NCI-H2107 treated with DMSO at 0.1 percent for 48 hours (cell line): ENCODE measurements at regions not wholly inside any gene's neighbourhood (a gene's known extent, or its start where the extent isn't known, plus 50 kb on each side); places are given as distances from the start of the nearest gene placed in this dataset.
"Not testable (repeated sequence)": the region's sequence is repeated elsewhere in the genome, so short reads cannot be mapped to it uniquely, and the experiment has no call there.

ENCODE experiments used
- DNase-seq: peaks from one replicate; lab custom pipeline; 2025; ENCODE audit not compliant: unreplicated experiment; lab: John Stamatoyannopoulos, UW

DNA sequence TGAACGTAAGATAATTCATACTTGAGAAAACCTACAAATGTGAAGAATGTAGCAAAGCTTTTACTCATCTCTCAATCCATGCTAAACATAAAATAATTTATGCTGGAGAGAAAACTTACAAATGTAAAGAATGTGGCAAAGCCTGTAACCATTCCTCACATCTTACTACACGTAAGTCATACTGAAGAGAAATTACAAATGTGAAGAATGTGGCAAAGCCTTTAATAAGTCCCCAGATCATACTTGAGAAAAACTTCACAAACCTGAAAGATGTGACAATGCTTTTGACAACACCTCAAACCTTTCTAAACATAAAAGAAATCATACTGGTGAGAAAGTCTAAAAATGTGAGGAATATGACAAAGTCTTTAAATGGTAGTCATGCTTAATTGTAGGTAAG, 89.4 kb downstream of the ZNF675 start:
- no peak for DNase-seq

- no peak for DNase-seq
Observed at GRCh38 chr19:23596872-23597271, 90.1 kb downstream of the ZNF675 start.

- DNase-seq: not testable (repeated sequence)
Observed at GRCh38 chr19:23594311-23594710, 92.7 kb downstream of the ZNF675 start.

GRCh38 chr19:23587546-23587945, 99.5 kb downstream of the ZNF675 start:
- DNase-seq: no peak

DNA sequence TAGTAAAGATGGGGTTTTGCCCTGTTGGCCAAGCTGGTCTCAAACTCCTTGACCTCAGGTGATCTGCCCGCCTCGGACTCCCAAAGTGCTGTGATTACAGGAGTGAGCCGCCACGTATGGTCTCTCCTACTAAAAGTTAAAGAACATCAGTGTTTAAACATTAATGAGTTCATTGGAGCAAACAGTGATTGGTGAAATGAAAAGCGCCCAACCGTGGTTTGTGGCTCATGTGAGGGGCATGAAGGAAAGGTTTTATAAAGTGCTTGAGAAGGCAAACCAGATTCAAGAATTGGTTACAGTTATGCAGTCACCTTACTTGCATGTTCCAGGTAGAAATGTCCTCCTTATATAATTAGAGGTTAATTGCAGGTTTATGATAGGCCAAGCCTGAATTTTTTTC, 109.5 kb downstream of the ZNF675 start:
- DNase-seq: no peak

DNA sequence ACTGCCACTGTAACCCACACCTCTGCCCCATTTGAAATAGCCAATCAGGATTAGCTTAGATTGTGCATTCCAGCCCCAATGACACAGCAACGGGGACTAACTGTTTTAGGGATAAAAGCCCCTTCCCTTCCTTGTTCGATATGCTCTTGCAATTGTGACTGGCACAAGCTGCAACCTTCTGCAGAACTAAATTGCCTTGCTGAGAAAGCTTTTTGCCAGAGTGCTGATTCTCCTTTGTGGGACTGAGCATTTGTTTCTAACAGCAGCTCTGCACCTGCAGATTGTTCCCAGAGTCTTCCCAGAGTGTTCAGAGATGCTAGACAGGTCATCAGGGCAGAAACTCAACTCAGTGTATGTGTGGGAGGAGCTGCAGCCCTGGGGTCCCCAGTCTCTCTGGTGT, 115.8 kb downstream of the ZNF675 start:
- DNase-seq: no peak

DNA sequence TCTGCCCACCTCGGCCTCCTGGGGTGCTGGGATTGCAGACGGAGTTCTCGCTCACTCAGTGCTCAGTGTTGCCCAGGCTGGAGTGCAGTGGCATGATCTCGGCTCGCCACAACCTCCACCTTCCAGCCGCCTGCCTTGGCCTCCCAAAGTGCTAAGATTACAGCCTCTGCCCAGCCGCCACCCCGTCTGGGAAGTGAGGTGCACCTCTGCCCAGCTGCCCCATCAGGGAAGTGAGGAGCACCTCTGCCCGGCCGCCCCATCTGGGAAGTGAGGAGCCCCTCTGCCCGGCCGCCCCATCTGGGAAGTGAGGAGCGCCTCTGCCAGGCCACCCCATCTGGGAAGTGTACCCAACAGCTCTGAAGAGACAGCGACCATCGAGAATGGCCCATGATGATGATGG, 118.9 kb downstream of the ZNF675 start:
- DNase-seq: not testable (repeated sequence)

- no peak for DNase-seq
Observed at GRCh38 chr19:23565256-23565655, 121.8 kb downstream of the ZNF675 start.

DNA sequence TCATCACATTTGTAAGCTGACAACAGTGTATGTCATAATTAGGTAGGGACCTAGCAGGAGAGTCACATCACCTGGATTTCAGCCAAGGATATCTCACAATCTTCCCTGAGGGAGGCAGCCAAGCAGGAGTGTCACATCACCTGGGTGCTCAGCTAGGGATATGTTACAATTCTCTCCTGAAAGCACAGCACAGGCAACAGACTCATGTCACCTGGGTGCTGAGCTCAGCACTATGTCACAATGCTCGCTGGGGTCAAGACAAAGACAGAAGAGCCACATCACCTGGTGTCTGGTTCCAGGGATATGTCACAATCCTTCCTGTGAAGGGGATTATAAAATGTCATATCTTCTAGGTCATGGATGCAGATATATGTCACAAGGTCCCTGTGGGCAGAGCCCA, 123.7 kb downstream of the ZNF675 start:
- DNase-seq: no peak

DNA sequence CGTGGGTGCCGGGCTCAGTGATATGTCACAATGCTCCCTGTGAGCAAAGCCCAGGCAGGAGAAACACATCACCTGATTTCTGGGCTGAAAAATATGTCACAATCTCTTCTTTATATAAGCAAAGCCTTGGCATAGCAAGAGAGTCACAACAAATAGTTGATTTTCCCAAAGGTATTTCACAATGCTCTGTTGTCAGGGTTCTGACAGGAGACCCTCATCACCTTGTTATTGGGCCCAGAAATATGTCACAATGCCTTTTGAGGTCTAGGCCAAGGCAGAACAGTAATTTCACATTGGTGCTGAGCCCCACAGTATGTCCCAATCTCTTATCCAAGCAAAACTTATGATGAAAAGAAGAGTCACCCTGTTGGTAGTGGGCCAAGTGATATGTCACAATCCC, 125.7 kb downstream of the ZNF675 start:
- DNase-seq: no peak

DNA sequence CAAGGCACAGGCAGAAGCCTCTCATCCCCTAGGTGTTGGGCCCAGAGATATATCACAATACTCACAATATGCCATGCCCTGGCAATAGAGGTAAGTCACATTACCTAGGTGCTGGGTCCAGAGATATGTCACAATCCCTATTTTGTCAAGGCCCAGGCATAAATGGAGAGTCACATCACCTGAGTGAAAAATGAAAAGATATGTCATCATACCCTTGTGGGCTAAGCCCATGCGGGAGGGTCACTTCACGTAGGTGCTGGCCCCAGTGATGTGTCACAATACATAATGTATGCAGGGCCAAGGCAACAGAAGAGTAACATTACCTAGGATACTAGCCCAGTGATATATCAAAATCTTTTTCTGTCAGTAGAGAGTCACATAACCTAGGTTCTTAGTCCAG, 127.0 kb downstream of the ZNF675 start:
- DNase-seq: no peak

DNA sequence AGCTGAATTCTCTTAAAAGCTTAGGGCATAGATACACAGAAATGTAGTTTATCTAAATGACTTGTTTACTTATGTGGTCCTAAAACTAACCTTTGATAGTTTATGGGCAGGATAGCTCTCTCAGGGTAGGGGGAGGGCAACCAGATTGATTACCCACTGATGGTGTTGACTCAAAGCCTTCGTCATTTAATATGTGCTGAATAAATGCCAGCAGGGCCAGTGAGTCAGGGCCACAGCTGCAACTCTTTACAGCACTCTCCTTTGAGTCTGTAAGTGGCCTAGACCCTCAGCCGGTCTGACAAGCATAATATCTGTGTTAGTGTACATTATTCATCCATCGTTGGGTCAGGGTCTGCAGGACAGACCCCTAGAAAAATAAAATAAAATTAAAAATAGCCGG, 128.5 kb downstream of the ZNF675 start:
- no peak for DNase-seq

DNA sequence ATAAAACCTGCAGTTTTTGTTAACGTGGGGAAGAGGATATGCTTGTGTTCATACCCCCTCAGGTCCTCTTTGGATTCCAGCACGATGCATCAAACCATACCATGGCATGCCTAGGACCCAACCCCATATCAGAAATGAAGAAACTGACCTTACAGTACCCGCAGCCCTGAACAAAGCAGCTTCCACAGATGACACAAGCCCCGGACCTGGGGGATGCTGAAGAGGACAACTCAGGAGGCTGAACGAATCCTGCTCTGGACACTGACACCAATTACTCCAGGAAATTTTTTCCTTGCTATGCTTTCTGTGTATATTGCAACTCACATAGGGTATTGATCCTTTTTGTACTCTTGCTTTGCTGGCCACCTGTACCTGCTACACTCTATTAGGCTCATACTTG, 129.6 kb downstream of the ZNF675 start:
- DNase-seq: no peak

DNA sequence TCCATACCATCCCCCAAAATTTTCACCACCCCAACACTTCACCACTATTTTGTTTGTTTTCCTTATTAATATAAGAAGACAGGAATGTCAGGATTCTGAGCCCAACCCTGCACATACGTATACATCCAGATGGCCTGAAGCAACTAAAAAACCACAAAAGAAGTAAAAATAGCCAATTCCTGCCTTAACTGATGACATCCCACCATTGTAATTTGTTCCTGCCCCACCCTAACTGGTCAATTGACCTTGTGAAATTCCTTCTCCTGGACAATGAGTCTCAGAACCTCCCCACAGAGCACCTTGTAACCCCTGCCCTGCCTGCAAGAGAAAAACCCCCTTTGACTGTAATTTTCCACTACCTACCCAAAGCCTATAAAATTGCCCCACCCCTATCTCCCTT, 132.5 kb downstream of the ZNF675 start:
- no peak for DNase-seq

- not testable (repeated sequence) for DNase-seq
Observed at GRCh38 chr19:23550102-23550501, 136.9 kb downstream of the ZNF675 start.

DNA sequence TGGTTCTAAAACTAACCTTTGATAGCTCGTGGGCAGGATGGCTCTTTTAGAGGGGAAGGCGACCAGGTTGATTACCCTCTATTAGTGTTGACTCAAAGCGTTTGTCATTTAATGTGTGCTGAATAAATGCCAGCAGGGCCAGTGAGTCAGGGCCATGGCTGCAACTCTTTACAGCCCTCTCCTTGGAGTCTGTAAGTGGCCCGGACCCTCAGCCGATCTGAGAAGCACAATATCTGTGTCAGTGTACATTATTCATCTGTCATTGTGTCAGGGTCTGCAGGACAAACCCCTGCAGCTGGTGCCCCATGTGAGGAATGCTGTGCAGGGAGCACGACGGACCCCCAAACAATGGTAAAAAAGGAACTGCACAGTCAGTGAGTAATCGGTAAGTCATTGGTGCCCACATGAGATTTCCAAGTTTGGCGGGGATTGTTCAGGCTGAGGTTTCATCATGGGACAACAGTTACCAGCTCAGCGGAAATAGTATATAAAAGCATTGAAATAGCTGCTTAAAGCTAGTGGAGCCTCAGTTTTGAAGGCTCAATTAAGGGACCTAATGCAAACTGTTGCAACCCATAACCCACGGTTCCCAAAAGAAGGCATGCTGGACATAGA, 139.1 kb downstream of the ZNF675 start:
- DNase-seq: no peak

GRCh38 chr19:23547156-23547555, 139.9 kb downstream of the ZNF675 start:
- no peak for DNase-seq

DNA sequence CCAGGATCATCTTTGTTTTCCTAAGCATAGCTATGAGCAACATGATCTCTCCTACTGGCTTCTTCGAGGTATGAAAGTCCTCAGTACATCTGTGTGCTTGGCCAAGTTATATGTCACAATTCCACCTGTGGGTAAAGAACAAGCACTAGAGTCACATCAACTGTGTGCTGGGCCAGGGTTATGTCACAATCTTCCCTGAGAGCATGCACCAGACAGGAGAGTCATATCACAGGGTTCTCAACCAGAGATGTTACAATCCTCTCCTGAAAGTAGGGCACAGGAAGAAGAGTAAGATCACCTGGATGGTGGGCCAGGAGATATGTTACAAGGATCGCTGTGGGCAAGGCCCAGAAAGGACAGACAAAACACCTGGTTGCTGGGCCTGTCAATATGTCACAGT, 143.7 kb downstream of the ZNF675 start:
- no peak for DNase-seq

- DNase-seq: no peak
Observed at GRCh38 chr19:23542562-23542961, 144.4 kb downstream of the ZNF675 start.

- no peak for DNase-seq
Observed at GRCh38 chr19:23541991-23542390, 145.0 kb downstream of the ZNF675 start.

DNA sequence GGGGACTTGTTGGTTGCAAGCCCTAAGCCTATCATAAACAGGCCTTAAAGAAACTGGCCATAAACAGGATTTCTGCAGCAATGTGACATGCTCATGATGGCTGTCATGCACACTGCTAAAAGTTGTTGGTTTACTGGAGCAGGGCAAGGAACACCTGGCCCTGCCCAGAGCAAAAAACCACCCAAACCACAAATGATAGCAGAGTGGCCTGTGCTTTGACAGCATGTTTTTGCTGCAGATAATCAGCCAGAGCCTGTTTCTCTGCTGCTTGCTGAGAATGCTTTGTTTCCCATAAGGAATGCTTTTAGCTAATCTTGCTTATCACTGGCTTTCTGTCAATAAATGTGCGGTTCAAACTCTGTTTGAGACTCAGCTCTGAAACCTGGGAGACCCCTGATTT, 144.9 kb upstream of the ZNF91 start:
- not testable (repeated sequence) for DNase-seq

- no peak for DNase-seq
Observed at GRCh38 chr19:23539499-23539898, 144.2 kb upstream of the ZNF91 start.

DNA sequence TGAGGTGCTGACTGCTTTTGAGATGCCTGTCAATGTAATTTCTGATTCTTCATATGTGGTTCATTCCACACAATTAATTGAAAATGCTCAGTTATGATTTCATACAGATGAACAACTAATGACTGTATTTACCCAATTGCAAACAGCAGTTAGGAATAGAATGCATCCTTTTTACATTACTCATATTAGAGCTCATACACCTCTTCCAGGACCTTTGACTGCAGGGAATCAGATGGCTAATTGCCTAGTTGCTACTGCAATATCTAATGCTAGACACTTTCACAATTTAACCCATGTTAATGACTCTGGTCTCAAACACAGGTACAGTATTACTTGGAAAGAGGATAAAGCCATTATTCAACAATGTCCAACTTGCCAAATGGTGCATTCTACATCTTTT, 141.9 kb upstream of the ZNF91 start:
- DNase-seq: not testable (repeated sequence)

- DNase-seq: not testable (repeated sequence)
Observed at GRCh38 chr19:23536341-23536740, 141.1 kb upstream of the ZNF91 start.
